VCaP (cell line): ENCODE measurements at regions not wholly inside any gene's neighbourhood (a gene's known extent, or its start where the extent isn't known, plus 50 kb on each side); places are given as distances from the start of the nearest gene placed in this dataset.
A peak's percentile ranks its signal among the peaks of the same experiment; 100 is the strongest.

ENCODE experiments used
- H3K27ac ChIP-seq: fragments of 450-650 bp; 2 replicates; pipeline ENCODE4 v1.5.1; 2017
- CTCF ChIP-seq: fragments of 450-650 bp; conservative IDR thresholded peaks from 2 replicates; pipeline ENCODE4 v1.5.1; 2017; ENCODE audit warnings: mild to moderate bottlenecking, moderate library complexity

GRCh38 chr9:78493166-78493742, 196.3 kb downstream of the PSAT1 start:
- no peak for TF ChIP-seq CTCF
- no peak overlapping the region for H3K27ac ChIP-seq

DNA sequence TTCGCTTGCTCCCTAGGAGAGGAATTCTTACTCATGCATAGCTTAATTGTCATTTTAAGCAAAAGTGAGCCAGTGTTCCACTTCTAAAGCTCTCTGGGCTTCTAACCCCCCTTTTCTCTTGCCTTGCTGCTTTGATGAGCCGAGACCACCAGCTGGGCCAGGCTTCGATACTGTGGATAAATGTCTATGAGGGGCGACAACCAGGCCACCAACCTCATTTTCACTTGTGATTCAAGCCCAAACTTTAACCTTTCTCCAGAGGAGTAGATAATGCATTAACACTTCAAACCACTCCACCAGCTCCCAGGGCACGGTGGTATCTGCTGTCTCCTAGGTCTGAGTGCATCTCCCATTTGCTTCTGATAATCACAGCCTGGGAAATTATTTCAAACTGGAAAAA, 205.6 kb downstream of the PSAT1 start:
- no peak overlapping the region for H3K27ac ChIP-seq
- TF ChIP-seq CTCF, result no peak

DNA sequence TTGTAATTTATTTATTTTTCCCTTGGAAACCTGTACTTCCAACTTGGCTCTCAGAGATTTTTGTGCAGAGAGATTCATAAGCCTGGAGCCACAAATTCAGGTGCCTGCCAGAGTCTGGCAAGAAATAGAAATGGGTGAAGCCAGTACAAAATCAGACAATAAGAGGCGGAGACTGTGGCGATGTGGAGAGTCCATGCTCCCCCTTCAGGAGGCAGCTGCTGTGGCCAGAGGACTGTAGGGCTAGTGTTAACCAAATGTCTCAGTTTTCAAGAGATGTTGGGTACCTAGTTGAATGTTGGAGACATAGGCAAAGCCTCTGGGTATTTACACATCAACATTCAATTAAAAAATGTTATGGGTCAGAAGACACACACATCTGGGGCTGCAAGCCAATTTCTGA, 208.6 kb downstream of the PSAT1 start:
- no peak overlapping the region; the same call in 1 of the 2 replicates for H3K27ac ChIP-seq
- no peak for TF ChIP-seq CTCF

- TF ChIP-seq CTCF, result no peak
- H3K27ac ChIP-seq, result no peak overlapping the region
These were observed 210.1 kb downstream of the PSAT1 start for GRCh38 chr9:78507037-78507436.

DNA sequence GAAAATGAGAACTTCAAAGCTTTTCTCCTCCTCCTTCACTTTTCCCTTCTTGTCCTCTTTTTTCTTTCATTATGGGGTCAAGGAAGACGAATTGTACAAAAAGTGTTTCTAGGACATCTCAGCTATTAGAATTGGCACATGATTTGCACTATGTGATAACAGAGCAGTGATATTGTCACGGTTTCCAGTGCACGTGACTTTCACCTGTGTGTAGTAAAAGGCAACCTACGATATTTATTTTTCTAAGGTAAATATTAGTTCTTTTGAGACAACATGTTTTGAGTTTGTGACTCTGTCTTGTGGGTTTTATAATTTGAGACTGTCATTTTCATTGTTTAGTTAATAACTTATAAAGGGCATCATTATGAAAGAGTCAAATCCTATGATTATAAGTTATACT, 213.1 kb downstream of the PSAT1 start:
- no peak for TF ChIP-seq CTCF

GRCh38 chr9:78515108-78515507, 218.2 kb downstream of the PSAT1 start:
- no peak for TF ChIP-seq CTCF
- no peak overlapping the region for H3K27ac ChIP-seq

More for the DNA sequence above, 213.1 kb downstream of the PSAT1 start:
- H3K27ac ChIP-seq, result peak overlapping the region; percentile 87

- no peak overlapping the region for H3K27ac ChIP-seq
- TF ChIP-seq CTCF, result no peak
These were observed 222.9 kb downstream of the PSAT1 start for GRCh38 chr9:78519786-78520185.
